PC-3 (cell line): ENCODE measurements at regions not wholly inside any gene's neighbourhood (a gene's known extent, or its start where the extent isn't known, plus 50 kb on each side); places are given as distances from the start of the nearest gene placed in this dataset.
A peak's percentile ranks its signal among the peaks of the same experiment; 100 is the strongest.
"Not testable (repeated sequence)": the region's sequence is repeated elsewhere in the genome, so short reads cannot be mapped to it uniquely, and the experiment has no call there.

Experiments
- ATAC-seq: fragments of 200-7000 bp; cut with Tn5 transposase; 2 replicates; pipeline ENCODE4 v1.9.1; 2020; ENCODE audit warnings: mild to moderate bottlenecking, moderate library complexity
- BruUV-seq: library from RNA; stranded (reverse); fragments of 400-500 nt; replicated peaks from 2 replicates; lab custom pipeline; 2021; lab: Mats Ljungman, UMichigan
- CTCF ChIA-PET: fragments of 300-600 bp; sonication (Branson Sonifier 250); formaldehyde crosslinking; loops from one replicate; lab custom pipeline; 2022; ENCODE audit warnings: antibody characterized with exemption; lab: Charles Lee
- POLR2A ChIA-PET: fragments of 300-600 bp; sonication (Branson Sonifier 250); formaldehyde crosslinking; loops from one replicate; lab custom pipeline; 2022; ENCODE audit warnings: antibody characterized with exemption; ENCODE audit not compliant: unreplicated experiment; lab: Charles Lee
- DNase-seq: peaks from one replicate; pipeline ENCODE4 v3.0.0-alpha.2; 2015
- H2AFZ ChIP-seq: fragments of 300-600 bp; sonication (generic); 2 replicates; pipeline ENCODE4 v1.6.0; 2016; ENCODE audit warnings: antibody characterized with exemption, low read length
- H3F3A ChIP-seq: fragments of 300-600 bp; sonication (generic); one replicate; pipeline ENCODE4 v1.6.0; 2017; ENCODE audit warnings: antibody characterized with exemption, low read length, control low read depth, mild to moderate bottlenecking; ENCODE audit not compliant: unreplicated experiment
- H3K27ac ChIP-seq: fragments of 300-600 bp; sonication (generic); 2 replicates; pipeline ENCODE4 v1.5.1; 2016; ENCODE audit warnings: mild to moderate bottlenecking, low read length
- H3K27me3 ChIP-seq: fragments of 300-600 bp; sonication (generic); 2 replicates; pipeline ENCODE4 v1.6.1; 2016; ENCODE audit warnings: low read length, mixed read lengths
- H3K36me3 ChIP-seq: fragments of 300-600 bp; sonication (generic); 2 replicates; pipeline ENCODE4 v1.6.1; 2016; ENCODE audit warnings: low read depth, mixed run types, low read length, mixed read lengths
- H3K4me1 ChIP-seq: fragments of 300-600 bp; sonication (generic); 2 replicates; pipeline ENCODE4 v1.5.1; 2016; ENCODE audit warnings: low read length; ENCODE audit not compliant: insufficient read depth
- H3K4me2 ChIP-seq: fragments of 300-600 bp; sonication (generic); 2 replicates; pipeline ENCODE4 v1.6.0; 2016; ENCODE audit warnings: low read length
- H3K4me3 ChIP-seq: fragments of 300-600 bp; sonication (generic); 2 replicates; pipeline ENCODE4 v1.5.1; 2016; ENCODE audit warnings: mild to moderate bottlenecking, low read length, mixed read lengths
- H3K79me2 ChIP-seq: fragments of 300-600 bp; sonication (generic); 2 replicates; pipeline ENCODE4 v1.6.1; 2017; ENCODE audit warnings: low read length, mixed read lengths
- H3K9ac ChIP-seq: fragments of 300-600 bp; sonication (generic); 2 replicates; pipeline ENCODE4 v1.6.0; 2016; ENCODE audit warnings: mild to moderate bottlenecking, low read length
- H3K9me2 ChIP-seq: fragments of 300-600 bp; sonication (generic); replicated peaks from 2 replicates; pipeline ENCODE4 v1.6.1; 2016; ENCODE audit warnings: mixed run types, low read length, mixed read lengths
- H3K9me3 ChIP-seq: fragments of 300-600 bp; sonication (generic); 2 replicates; pipeline ENCODE4 v1.6.1; 2016; ENCODE audit warnings: low read length, mixed read lengths
- H4K20me1 ChIP-seq: fragments of 300-600 bp; sonication (generic); 2 replicates; pipeline ENCODE4 v1.6.1; 2016; ENCODE audit warnings: low read length, mixed read lengths
- CTCF ChIP-seq: fragments of 300-600 bp; sonication (generic); conservative IDR thresholded peaks from 2 replicates; pipeline ENCODE4 v1.5.1; 2017; ENCODE audit warnings: antibody characterized with exemption, low read depth, mild to moderate bottlenecking, low read length
- EZH2 ChIP-seq: fragments of 300-600 bp; sonication (generic); IDR thresholded peaks from one replicate; pipeline ENCODE4 v1.6.1; 2017; ENCODE audit warnings: antibody characterized with exemption, mild to moderate bottlenecking, low read length; ENCODE audit not compliant: unreplicated experiment
- EZH2phosphoT487 ChIP-seq: fragments of 300-600 bp; sonication (generic); IDR thresholded peaks from 2 replicates; pipeline ENCODE4 v1.6.1; 2018; ENCODE audit warnings: mild to moderate bottlenecking, antibody characterized with exemption, low read length, borderline replicate concordance
- intact Hi-C: fragments of 100-400 bp; cut with micrococcal nuclease; formaldehyde crosslinking; loops from 2 replicates; pipeline ENCODE4 v1.9.0; 2023

- intact Hi-C loops, result not testable (repeated sequence)
Measured at GRCh38 chr10:77718312-77718711, 80.7 kb upstream of the KCNMA1 start.

GRCh38 chr10:77717336-77717735 is 79.7 kb upstream of the KCNMA1 start:
- no peak overlapping the region for H3K9ac ChIP-seq
- H3K4me2 ChIP-seq, result no peak overlapping the region
- ChIA-PET POLR2A (no interaction called here), CTCF (interaction anchor here (0.5 to 1.0 kb wide), 3 partner anchors 39 to 551 kb away, joined by 3 to 4 read pairs (median 4); no protein-coding TSS in a partner anchor)
- H3K27ac ChIP-seq, result no peak overlapping the region
- H3K9me3 ChIP-seq, result no peaks in the 10 kb centered on the region
- no peak overlapping the region for H2AFZ ChIP-seq
- H3K4me3 ChIP-seq, result no peak overlapping the region
- peak; percentile 4; the same call in 1 of the 2 replicates for ATAC-seq
- intact Hi-C loops, result no loop called here
- H3K79me2 ChIP-seq, result no peaks in the 10 kb centered on the region
- no peaks in the 10 kb centered on the region for H4K20me1 ChIP-seq
- H3F3A ChIP-seq, result no peaks in the 10 kb centered on the region
- TF ChIP-seq EZH2 (no peak), EZH2phosphoT487 (no peak), CTCF (no peak)
- peak; percentile 42 for DNase-seq
- no peaks in the 10 kb centered on the region for H3K27me3 ChIP-seq
- BruUV-seq, result no TSS peak
- H3K36me3 ChIP-seq, result no peaks in the 10 kb centered on the region
- peaks cover 4% of the 10 kb centered on the region; the same call in 1 of the 2 replicates for H3K4me1 ChIP-seq
- H3K9me2 ChIP-seq, result no peaks in the 10 kb centered on the region

More at GRCh38 chr10:77718312-77718711, 80.7 kb upstream of the KCNMA1 start:
- H3K9ac ChIP-seq, H2AFZ ChIP-seq, H3F3A ChIP-seq, H3K4me2 ChIP-seq, H3K4me3 ChIP-seq, H3K9me3 ChIP-seq, H3K36me3 ChIP-seq, POLR2A ChIA-PET, H3K27me3 ChIP-seq, H3K27ac ChIP-seq, H3K9me2 ChIP-seq, H3K79me2 ChIP-seq, H3K4me1 ChIP-seq, H4K20me1 ChIP-seq, BruUV-seq: not testable (repeated sequence)
- peak; percentile 52; the same call in 1 of the 2 replicates for TF ChIP-seq CTCF
- ATAC-seq, result peak; percentile 27
- peak; percentile 68 for DNase-seq
- CTCF ChIA-PET, result interaction anchor here (0.6 kb wide), 1 partner anchor 38 kb away, joined by 3 read pairs; no protein-coding TSS in a partner anchor

GRCh38 chr10:77716458-77717317 is 79.1 kb upstream of the KCNMA1 start:
- intact Hi-C loops, result no loop called here
- DNase-seq, result no peak
- H3K36me3 ChIP-seq, result no peaks in the 10 kb centered on the region
- H3K4me1 ChIP-seq, result peaks cover 6% of the 10 kb centered on the region; the same call in 1 of the 2 replicates
- no peaks in the 10 kb centered on the region for H3K79me2 ChIP-seq
- BruUV-seq, result no TSS peak
- H3K4me3 ChIP-seq, result no peak overlapping the region
- no peaks in the 10 kb centered on the region for H3K9me3 ChIP-seq
- ChIA-PET POLR2A (no interaction called here), CTCF (interaction anchor here (0.8 to 3.6 kb wide), 3 partner anchors 40 to 551 kb away, joined by 3 to 30 read pairs (median 4); no protein-coding TSS in a partner anchor)
- H4K20me1 ChIP-seq, result no peaks in the 10 kb centered on the region
- H3K4me2 ChIP-seq, result no peak overlapping the region
- TF ChIP-seq CTCF, result no peak
- no peak for TF ChIP-seq EZH2phosphoT487
- no peak for TF ChIP-seq EZH2
- no peaks in the 10 kb centered on the region for H3K27me3 ChIP-seq
- H3F3A ChIP-seq, result no peaks in the 10 kb centered on the region
- no peak overlapping the region for H2AFZ ChIP-seq
- H3K9me2 ChIP-seq, result no peaks in the 10 kb centered on the region
- H3K9ac ChIP-seq, result no peak overlapping the region
- ATAC-seq, result no peak
- no peak overlapping the region for H3K27ac ChIP-seq
